ENCODE measurements at regions not wholly inside any gene's neighbourhood (a gene's known extent, or its start where the extent isn't known, plus 50 kb on each side); places are given as distances from the start of the nearest gene placed in this dataset.
A peak's percentile ranks its signal among the peaks of the same experiment; 100 is the strongest.

GRCh38 chr14:50036637-50037036 lies 79.7 kb downstream of the VCPKMT start:
- TF ChIP-seq, protein P1, sequence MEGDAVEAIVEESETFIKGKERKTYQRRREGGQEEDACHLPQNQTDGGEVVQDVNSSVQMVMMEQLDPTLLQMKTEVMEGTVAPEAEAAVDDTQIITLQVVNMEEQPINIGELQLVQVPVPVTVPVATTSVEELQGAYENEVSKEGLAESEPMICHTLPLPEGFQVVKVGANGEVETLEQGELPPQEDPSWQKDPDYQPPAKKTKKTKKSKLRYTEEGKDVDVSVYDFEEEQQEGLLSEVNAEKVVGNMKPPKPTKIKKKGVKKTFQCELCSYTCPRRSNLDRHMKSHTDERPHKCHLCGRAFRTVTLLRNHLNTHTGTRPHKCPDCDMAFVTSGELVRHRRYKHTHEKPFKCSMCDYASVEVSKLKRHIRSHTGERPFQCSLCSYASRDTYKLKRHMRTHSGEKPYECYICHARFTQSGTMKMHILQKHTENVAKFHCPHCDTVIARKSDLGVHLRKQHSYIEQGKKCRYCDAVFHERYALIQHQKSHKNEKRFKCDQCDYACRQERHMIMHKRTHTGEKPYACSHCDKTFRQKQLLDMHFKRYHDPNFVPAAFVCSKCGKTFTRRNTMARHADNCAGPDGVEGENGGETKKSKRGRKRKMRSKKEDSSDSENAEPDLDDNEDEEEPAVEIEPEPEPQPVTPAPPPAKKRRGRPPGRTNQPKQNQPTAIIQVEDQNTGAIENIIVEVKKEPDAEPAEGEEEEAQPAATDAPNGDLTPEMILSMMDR (IDR thresholded peaks at IDR 0.05; ENCODE audit: low read depth, low read length), result no peak

GRCh38 chr14:50037240-50037639 lies 79.1 kb downstream of the VCPKMT start:
- DNase-seq (ENCODE audit: extremely low read depth, low read depth), result no peak

More at GRCh38 chr14:50036637-50037036, 79.7 kb downstream of the VCPKMT start:
- DNase-seq (ENCODE audit: extremely low read depth, low read depth), result no peak

GRCh38 chr14:50037852-50038251 lies 78.5 kb downstream of the VCPKMT start:
- TF ChIP-seq, protein P1 (IDR thresholded peaks at IDR 0.05; ENCODE audit: low read depth, low read length), result no peak
- no peak for DNase-seq (ENCODE audit: extremely low read depth, low read depth)

More at GRCh38 chr14:50037240-50037639, 79.1 kb downstream of the VCPKMT start:
- TF ChIP-seq, protein P1 (IDR thresholded peaks at IDR 0.05; ENCODE audit: low read depth, low read length), result no peak

DNA sequence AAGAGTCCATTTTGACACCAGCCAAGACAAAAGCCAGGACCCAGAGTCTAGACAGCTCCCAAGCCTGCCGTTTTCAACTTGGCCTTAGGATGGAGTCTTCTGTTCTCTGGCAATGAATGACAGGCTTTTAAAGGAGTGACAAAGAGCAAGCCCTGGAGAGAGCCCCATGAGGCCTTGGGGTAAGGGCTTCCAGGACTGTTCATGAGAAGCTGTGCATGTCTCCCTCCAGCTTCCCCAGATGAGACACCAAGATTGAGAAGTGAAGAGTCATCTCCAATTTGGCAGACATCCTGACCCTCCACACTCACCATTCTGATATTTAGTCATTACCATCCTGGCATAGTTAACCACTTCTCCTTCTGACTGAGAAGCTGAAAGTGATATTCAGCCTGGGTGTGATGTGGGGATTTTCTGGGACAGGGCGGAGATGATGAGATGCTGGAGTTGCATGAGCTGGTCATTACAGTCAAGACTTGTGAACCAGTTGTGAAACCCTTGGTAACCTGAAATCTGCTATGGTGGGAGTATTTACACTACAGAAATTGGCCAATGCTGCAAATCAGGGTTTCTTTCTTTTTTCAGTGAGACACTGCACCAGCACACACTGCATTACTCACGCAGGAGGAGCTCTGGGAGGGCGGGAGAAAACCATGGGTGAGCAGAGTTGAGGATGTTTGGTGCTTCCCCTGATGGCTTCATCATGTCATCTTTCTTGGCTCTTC lies 77.8 kb downstream of the VCPKMT start:
- peak; percentile 80 for DNase-seq (ENCODE audit: extremely low read depth, low read depth)
- TF ChIP-seq, protein P1 (IDR thresholded peaks at IDR 0.05; ENCODE audit: low read depth, low read length), result no peak; the same call in none of the 2 replicates

GRCh38 chr14:50039120-50039517 lies 77.3 kb downstream of the VCPKMT start:
- TF ChIP-seq, protein P1 (IDR thresholded peaks at IDR 0.05; ENCODE audit: low read depth, low read length), result no peak
- no peak for DNase-seq (ENCODE audit: extremely low read depth, low read depth)

DNA sequence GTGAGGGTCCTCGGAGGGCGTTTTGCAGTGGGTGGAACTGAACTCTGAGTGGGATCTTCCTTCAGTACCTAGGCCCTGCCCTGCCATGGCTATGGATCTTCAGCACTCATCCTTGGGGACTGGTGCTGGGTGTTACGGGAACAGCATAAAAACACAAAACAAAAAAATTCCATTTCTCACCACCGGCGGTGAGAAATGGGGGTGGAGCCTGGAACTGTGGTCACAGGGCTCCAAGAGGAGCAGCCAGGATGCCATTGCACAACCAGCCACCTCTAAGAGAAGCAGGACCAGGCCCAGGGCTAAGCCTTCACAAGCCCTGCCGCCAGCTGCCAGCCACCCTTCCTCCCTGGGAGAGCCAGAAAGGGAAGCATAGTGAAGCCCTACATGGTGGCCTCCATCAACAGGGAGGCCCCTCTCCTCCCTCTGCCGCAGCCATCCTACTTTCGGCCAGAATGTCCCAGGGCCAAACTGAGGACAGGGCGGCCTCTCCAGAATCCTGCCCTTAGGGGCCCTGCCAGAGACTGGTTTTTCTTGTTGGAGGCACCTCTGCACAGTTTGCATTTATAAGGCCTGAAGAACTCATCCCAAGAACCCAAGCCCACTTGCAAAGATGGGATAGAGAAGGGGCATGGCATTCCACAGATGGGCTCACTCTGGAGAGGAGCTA lies 76.5 kb downstream of the VCPKMT start:
- no peak for DNase-seq (ENCODE audit: extremely low read depth, low read depth)
- TF ChIP-seq, protein P1 (IDR thresholded peaks at IDR 0.05; ENCODE audit: low read depth, low read length), result no peak

GRCh38 chr14:50040401-50040775 lies 76.0 kb downstream of the VCPKMT start:
- no peak for DNase-seq (ENCODE audit: extremely low read depth, low read depth)
- TF ChIP-seq, protein P1 (IDR thresholded peaks at IDR 0.05; ENCODE audit: low read depth, low read length), result no peak
